T-cell (primary cell): ENCODE measurements at regions not wholly inside any gene's neighbourhood (a gene's known extent, or its start where the extent isn't known, plus 50 kb on each side); places are given as distances from the start of the nearest gene placed in this dataset.

Source experiments
- ATAC-seq, 4 experiments: fragments of 200-7000 bp in 3 of 4; fragments of 150-1000 bp in 1 of 4; cut with Tn5 transposase; replicated peaks in 1 of 4; 1 replicate in 3 of 4; 2 replicates in 1 of 4; pipeline ENCODE4 v1.10.0; 2021; ENCODE audit warnings: moderate library complexity in 3 of 4, mild to moderate bottlenecking in 2 of 4, moderate number of reproducible peaks in 1 of 4
- CTCF ChIA-PET, 2 donors: fragments of 300-600 bp; sonication (Branson Sonifier 250); formaldehyde crosslinking; loops; one replicate each; lab custom pipeline; 2022; ENCODE audit warnings: antibody characterized with exemption in 2 of 2; lab: Charles Lee
- POLR2A ChIA-PET, 2 donors: fragments of 300-600 bp; sonication (Branson Sonifier 250); formaldehyde crosslinking; loops; one replicate each; lab custom pipeline; 2022; ENCODE audit warnings: antibody characterized with exemption in 2 of 2; lab: Charles Lee
- DNase-seq, 35 experiments: peaks; one replicate each; pipeline versions ENCODE4 v3.0.0 to v3.0.0-alpha.2; 2013 to 2023
- H3K27ac ChIP-seq: one replicate; pipeline ENCODE4 v1.5.1; 2013; ENCODE audit warnings: low read length
- H3K27me3 ChIP-seq, 2 experiments: replicated peaks in 1 of 2; 1 replicate in 1 of 2; 2 replicates in 1 of 2; pipeline versions ENCODE4 v1.6.1 to v1.7.0; 2013; ENCODE audit warnings: low read length in 1 of 2, mixed read lengths in 1 of 2; ENCODE audit not compliant: control insufficient read depth in 2 of 2, insufficient read depth in 2 of 2; ENCODE audit errors: extremely low read depth in 1 of 2
- H3K36me3 ChIP-seq, 2 donors: 1 replicate in 1 of 2; 2 replicates in 1 of 2; pipeline versions ENCODE4 v1.6.1 to v1.7.0; 2013; ENCODE audit warnings: low read length in 1 of 2; ENCODE audit not compliant: control insufficient read depth in 2 of 2, insufficient read depth in 1 of 2; ENCODE audit errors: extremely low read depth in 1 of 2
- H3K4me1 ChIP-seq, 2 experiments: 1 replicate in 1 of 2; 2 replicates in 1 of 2; pipeline versions ENCODE4 v1.6.1 to v1.7.0; 2013; ENCODE audit warnings: low read length in 2 of 2, mixed read lengths in 1 of 2; ENCODE audit not compliant: insufficient read depth in 2 of 2, control insufficient read depth in 1 of 2; ENCODE audit errors: extremely low read depth in 1 of 2
- H3K4me3 ChIP-seq, 2 donors: 1 replicate in 1 of 2; 2 replicates in 1 of 2; pipeline versions ENCODE4 v1.5.1 to v1.7.0; 2013; ENCODE audit warnings: mild to moderate bottlenecking in 2 of 2, low read length in 1 of 2, moderate library complexity in 1 of 2; ENCODE audit not compliant: control insufficient read depth in 1 of 2; ENCODE audit errors: extremely low read depth in 1 of 2
- H3K9me3 ChIP-seq: 2 replicates; pipeline ENCODE4 v1.7.0; 2013
- H3K27ac Mint-ChIP-seq, 2 donors: one replicate each; pipeline ENCODE4 v1.8.0; 2020 to 2021; ENCODE audit warnings: mild to moderate bottlenecking in 2 of 2, mixed read lengths in 2 of 2
- H3K27me3 Mint-ChIP-seq, 2 donors: one replicate each; pipeline ENCODE4 v1.8.0; 2021 to 2022; ENCODE audit warnings: mixed read lengths in 2 of 2
- H3K36me3 Mint-ChIP-seq: one replicate; pipeline ENCODE4 v1.8.0; 2021; ENCODE audit warnings: mixed read lengths
- H3K4me1 Mint-ChIP-seq, 3 donors: one replicate each; pipeline ENCODE4 v1.8.0; 2020 to 2022; ENCODE audit warnings: mixed read lengths in 3 of 3, mild to moderate bottlenecking in 1 of 3
- H3K4me3 Mint-ChIP-seq, 3 donors: one replicate each; pipeline ENCODE4 v1.8.0; 2020 to 2022; ENCODE audit warnings: mild to moderate bottlenecking in 3 of 3, mixed read lengths in 3 of 3, moderate library complexity in 3 of 3
- H3K9me3 Mint-ChIP-seq, 3 donors: one replicate each; pipeline ENCODE4 v1.8.0; 2020 to 2022; ENCODE audit warnings: mixed read lengths in 3 of 3
- WGBS: methylation state at CpG from one replicate; pipeline ENCODE4 v1.1.5; 2013; ENCODE audit warnings: missing lambda C conversion rate; ENCODE audit not compliant: insufficient coverage; 5-methylcytosine and 5-hydroxymethylcytosine counted together

GRCh38 chr3:6568999-6569493 is 291.9 kb upstream of the GRM7 start:
- Mint-ChIP-seq H3K4me3 (no peak overlapping the region), H3K27ac (no peak overlapping the region), H3K9me3 (peaks cover 9 to 17% (median 15%) of the 10 kb centered on the region in 3 donors), H3K36me3 (no peaks in the 10 kb centered on the region), H3K4me1 (no peaks in the 10 kb centered on the region), H3K27me3 (no peaks in the 10 kb centered on the region)
- no peak overlapping the region for H3K4me3 ChIP-seq
- CTCF ChIA-PET, result no interaction called here
- no peaks in the 10 kb centered on the region for H3K36me3 ChIP-seq
- H3K9me3 ChIP-seq, result no peaks in the 10 kb centered on the region
- no peak for DNase-seq
- ATAC-seq, result no peak
- no peaks in the 10 kb centered on the region for H3K27me3 ChIP-seq
- POLR2A ChIA-PET, result no interaction called here
- H3K27ac ChIP-seq, result no peak overlapping the region
- no peaks in the 10 kb centered on the region for H3K4me1 ChIP-seq
- WGBS, result no CpG with 5 or more reads among the region's 3 CpGs

- POLR2A ChIA-PET, result interaction anchor here in 1 of 2 donors (0.7 kb wide), 1 partner anchor 15 kb away, joined by 3 read pairs; no protein-coding TSS in a partner anchor
- Mint-ChIP-seq H3K36me3 (no peaks in the 10 kb centered on the region), H3K9me3 (peaks cover 3 to 13% (median 11%) of the 10 kb centered on the region in 3 donors), H3K27ac (no peak overlapping the region), H3K4me3 (no peak overlapping the region), H3K27me3 (no peaks in the 10 kb centered on the region), H3K4me1 (no peaks in the 10 kb centered on the region)
- Histone ChIP-seq H3K4me3 (no peak overlapping the region), H3K27me3 (no peaks in the 10 kb centered on the region), H3K27ac (no peak overlapping the region), H3K9me3 (no peaks in the 10 kb centered on the region), H3K36me3 (no peaks in the 10 kb centered on the region), H3K4me1 (no peaks in the 10 kb centered on the region)
- 100% methylated on average over 1 of the region's 3 CpGs for WGBS
- ATAC-seq (no peak), DNase-seq (no peak)
- CTCF ChIA-PET, result interaction anchor here in 1 of 2 donors (1.1 kb wide), 1 partner anchor 14 kb away, joined by 3 read pairs; no protein-coding TSS in a partner anchor
Observed at GRCh38 chr3:6571448-6571847, 289.5 kb upstream of the GRM7 start.

GRCh38 chr3:6577584-6577983 is 283.3 kb upstream of the GRM7 start:
- Histone ChIP-seq H3K4me3 (no peak overlapping the region), H3K36me3 (no peaks in the 10 kb centered on the region), H3K27ac (no peak overlapping the region), H3K9me3 (no peaks in the 10 kb centered on the region), H3K4me1 (no peaks in the 10 kb centered on the region), H3K27me3 (no peaks in the 10 kb centered on the region)
- POLR2A ChIA-PET, result no interaction called here
- ATAC-seq (no peak), DNase-seq (no peak)
- Mint-ChIP-seq H3K27ac (no peak overlapping the region), H3K36me3 (no peaks in the 10 kb centered on the region), H3K4me3 (no peak overlapping the region), H3K27me3 (no peaks in the 10 kb centered on the region), H3K4me1 (no peaks in the 10 kb centered on the region), H3K9me3 (peaks cover 4 to 11% (median 9%) of the 10 kb centered on the region in 3 donors)
- CTCF ChIA-PET, result no interaction called here

- ATAC-seq, result no peak
- WGBS, result no CpG with 5 or more reads among the region's 1 CpG
- no peaks in the 10 kb centered on the region for H3K9me3 ChIP-seq
Observed at GRCh38 chr3:6578526-6578925, 282.4 kb upstream of the GRM7 start.

GRCh38 chr3:6580808-6581207 is 280.1 kb upstream of the GRM7 start:
- Mint-ChIP-seq H3K36me3 (no peaks in the 10 kb centered on the region), H3K27ac (no peak overlapping the region), H3K9me3 (peaks cover 4 to 17% (median 9%) of the 10 kb centered on the region in 3 donors), H3K27me3 (no peaks in the 10 kb centered on the region), H3K4me1 (no peaks in the 10 kb centered on the region), H3K4me3 (no peak overlapping the region)
- no peaks in the 10 kb centered on the region for H3K9me3 ChIP-seq
- WGBS, result no CpG with 5 or more reads among the region's 2 CpGs
- no peaks in the 10 kb centered on the region for H3K27me3 ChIP-seq
- H3K4me3 ChIP-seq, result no peak overlapping the region
- H3K27ac ChIP-seq, result no peak overlapping the region
- H3K4me1 ChIP-seq, result no peaks in the 10 kb centered on the region
- ATAC-seq (no peak), DNase-seq (no peak)
- POLR2A ChIA-PET, result no interaction called here
- CTCF ChIA-PET, result no interaction called here
- no peaks in the 10 kb centered on the region for H3K36me3 ChIP-seq

More at GRCh38 chr3:6578526-6578925, 282.4 kb upstream of the GRM7 start:
- Mint-ChIP-seq H3K4me3 (no peak overlapping the region), H3K27me3 (no peaks in the 10 kb centered on the region), H3K9me3 (peaks cover 4 to 14% (median 9%) of the 10 kb centered on the region in 3 donors), H3K27ac (no peak overlapping the region), H3K4me1 (no peaks in the 10 kb centered on the region), H3K36me3 (no peaks in the 10 kb centered on the region)
- Histone ChIP-seq H3K27ac (no peak overlapping the region), H3K4me3 (no peak overlapping the region), H3K27me3 (no peaks in the 10 kb centered on the region), H3K4me1 (no peaks in the 10 kb centered on the region), H3K36me3 (no peaks in the 10 kb centered on the region)
- no peak for DNase-seq
- POLR2A ChIA-PET, result interaction anchor here in 1 of 2 donors (0.6 kb wide), 1 partner anchor 483 kb away, joined by 4 read pairs; no protein-coding TSS in a partner anchor
- CTCF ChIA-PET, result no interaction called here

- no peak overlapping the region for H3K27ac Mint-ChIP-seq
Observed at GRCh38 chr3:6585360-6585759, 275.6 kb upstream of the GRM7 start.

GRCh38 chr3:6600237-6600636 is 260.7 kb upstream of the GRM7 start:
- Mint-ChIP-seq H3K36me3 (no peaks in the 10 kb centered on the region), H3K4me3 (no peak overlapping the region), H3K9me3 (peaks cover 11 to 38% (median 32%) of the 10 kb centered on the region in 3 donors), H3K27me3 (no peaks in the 10 kb centered on the region), H3K27ac (no peak overlapping the region), H3K4me1 (no peaks in the 10 kb centered on the region)
- WGBS, result 76% methylated on average over 2 of the region's 2 CpGs
- no peaks in the 10 kb centered on the region for H3K9me3 ChIP-seq
- H3K36me3 ChIP-seq, result no peaks in the 10 kb centered on the region
- POLR2A ChIA-PET, result no interaction called here
- H3K4me3 ChIP-seq, result no peak overlapping the region
- CTCF ChIA-PET, result no interaction called here
- DNase-seq, result no peak
- no peak for ATAC-seq
- no peak overlapping the region for H3K27ac ChIP-seq
- H3K27me3 ChIP-seq, result no peaks in the 10 kb centered on the region
- no peaks in the 10 kb centered on the region for H3K4me1 ChIP-seq

More at GRCh38 chr3:6585360-6585759, 275.6 kb upstream of the GRM7 start:
- Histone ChIP-seq H3K9me3 (no peaks in the 10 kb centered on the region), H3K4me3 (no peak overlapping the region), H3K36me3 (no peaks in the 10 kb centered on the region), H3K27me3 (no peaks in the 10 kb centered on the region), H3K27ac (no peak overlapping the region), H3K4me1 (no peaks in the 10 kb centered on the region)
- Mint-ChIP-seq H3K4me3 (no peak overlapping the region), H3K9me3 (peaks cover 14 to 17% (median 16%) of the 10 kb centered on the region in 3 donors), H3K36me3 (no peaks in the 10 kb centered on the region), H3K27me3 (no peaks in the 10 kb centered on the region), H3K4me1 (no peaks in the 10 kb centered on the region)
- ATAC-seq (no peak), DNase-seq (no peak)
- ChIA-PET CTCF (no interaction called here), POLR2A (no interaction called here)
- WGBS, result no CpG with 5 or more reads among the region's 11 CpGs
